Effector memory CD8-positive, alpha-beta T cell (primary cell): ENCODE measurements at regions not wholly inside any gene's neighbourhood (a gene's known extent, or its start where the extent isn't known, plus 50 kb on each side); places are given as distances from the start of the nearest gene placed in this dataset.
"Not testable (repeated sequence)": the region's sequence is repeated elsewhere in the genome, so short reads cannot be mapped to it uniquely, and the experiment has no call there.

Experiments used
- ATAC-seq: fragments of 150-1000 bp; cut with Tn5 transposase; replicated peaks from 2 replicates; pipeline ENCODE4 v1.10.0; 2021; ENCODE audit warnings: mild to moderate bottlenecking, moderate library complexity
- DNase-seq, 3 experiments: peaks; one replicate each; pipeline ENCODE4 v3.0.0; 2021
- H3K27ac Mint-ChIP-seq, 2 donors: one replicate each; pipeline ENCODE4 v1.8.0; 2022; ENCODE audit warnings: mild to moderate bottlenecking in 2 of 2, mixed read lengths in 2 of 2, moderate library complexity in 2 of 2
- H3K27me3 Mint-ChIP-seq, 2 donors: one replicate each; pipeline ENCODE4 v1.8.0; 2022; ENCODE audit warnings: mixed read lengths in 2 of 2
- H3K36me3 Mint-ChIP-seq: one replicate; pipeline ENCODE4 v1.8.0; 2022; ENCODE audit warnings: mild to moderate bottlenecking, moderate library complexity, mixed read lengths; ENCODE audit not compliant: insufficient read depth
- H3K4me1 Mint-ChIP-seq, 2 donors: one replicate each; pipeline ENCODE4 v1.8.0; 2022; ENCODE audit warnings: low read depth in 2 of 2, mixed read lengths in 2 of 2
- H3K4me3 Mint-ChIP-seq, 2 donors: one replicate each; pipeline ENCODE4 v1.8.0; 2022; ENCODE audit warnings: mild to moderate bottlenecking in 2 of 2, mixed read lengths in 2 of 2, moderate library complexity in 2 of 2
- H3K9me3 Mint-ChIP-seq, 2 donors: one replicate each; pipeline ENCODE4 v1.8.0; 2022; ENCODE audit warnings: mixed read lengths in 2 of 2

GRCh38 chr5:171712616-171713015 lies 73.0 kb upstream of the SMIM23 start:
- Mint-ChIP-seq H3K4me3 (no peak overlapping the region), H3K4me1 (no peaks in the 10 kb centered on the region), H3K36me3 (no peaks in the 10 kb centered on the region), H3K9me3 (peaks cover 0 to 3% of the 10 kb centered on the region in 2 donors), H3K27ac (no peak overlapping the region), H3K27me3 (peaks cover 20 to 33% of the 10 kb centered on the region in 2 donors)
- ATAC-seq (no peak), DNase-seq (no peak)

- peaks cover 0 to 3% of the 10 kb centered on the region in 2 donors for H3K9me3 Mint-ChIP-seq
Observed at GRCh38 chr5:171713152-171713551, 72.5 kb upstream of the SMIM23 start.

GRCh38 chr5:171714261-171714660 lies 71.4 kb upstream of the SMIM23 start:
- ATAC-seq, result no peak
- Mint-ChIP-seq H3K4me3 (no peak overlapping the region), H3K36me3 (no peaks in the 10 kb centered on the region), H3K4me1 (no peaks in the 10 kb centered on the region), H3K27ac (no peak overlapping the region), H3K27me3 (peaks cover 33 to 44% of the 10 kb centered on the region in 2 donors), H3K9me3 (peaks cover 0 to 3% of the 10 kb centered on the region in 2 donors)
- DNase-seq, result no peak

More at GRCh38 chr5:171713152-171713551, 72.5 kb upstream of the SMIM23 start:
- ATAC-seq, result no peak
- DNase-seq, result no peak
- Mint-ChIP-seq H3K27me3 (peaks cover 24 to 38% of the 10 kb centered on the region in 2 donors), H3K4me3 (no peak overlapping the region), H3K36me3 (no peaks in the 10 kb centered on the region), H3K27ac (no peak overlapping the region), H3K4me1 (no peaks in the 10 kb centered on the region)

- Mint-ChIP-seq H3K9me3 (peaks cover 0 to 3% of the 10 kb centered on the region in 2 donors), H3K4me3 (no peak overlapping the region), H3K27ac (no peak overlapping the region), H3K4me1 (no peaks in the 10 kb centered on the region), H3K27me3 (peaks cover 36 to 49% of the 10 kb centered on the region in 2 donors), H3K36me3 (no peaks in the 10 kb centered on the region)
- DNase-seq (no peak), ATAC-seq (no peak)
Observed at GRCh38 chr5:171714851-171715250, 70.8 kb upstream of the SMIM23 start.

- DNase-seq (no peak), ATAC-seq (no peak)
- Mint-ChIP-seq H3K4me3 (no peak overlapping the region), H3K9me3 (peaks cover 0 to 3% of the 10 kb centered on the region in 2 donors), H3K27me3 (peaks cover 43 to 51% of the 10 kb centered on the region in 2 donors), H3K27ac (no peak overlapping the region), H3K36me3 (no peaks in the 10 kb centered on the region), H3K4me1 (no peaks in the 10 kb centered on the region)
Observed at GRCh38 chr5:171715551-171715950, 70.1 kb upstream of the SMIM23 start.

GRCh38 chr5:171720086-171720485 lies 65.5 kb upstream of the SMIM23 start:
- H3K27me3 Mint-ChIP-seq, result peaks cover 56 to 61% of the 10 kb centered on the region in 2 donors
- no peak overlapping the region for H3K27ac Mint-ChIP-seq
- no peaks in the 10 kb centered on the region for H3K9me3 Mint-ChIP-seq
- no peak overlapping the region for H3K4me3 Mint-ChIP-seq
- no peak for ATAC-seq
- no peak for DNase-seq
- no peaks in the 10 kb centered on the region for H3K36me3 Mint-ChIP-seq
- no peaks in the 10 kb centered on the region for H3K4me1 Mint-ChIP-seq

GRCh38 chr5:171721464-171721863 lies 64.2 kb upstream of the SMIM23 start:
- DNase-seq, result no peak

GRCh38 chr5:171724468-171725204 lies 61.0 kb upstream of the SMIM23 start:
- H3K9me3 Mint-ChIP-seq, result peaks cover 0 to 3% of the 10 kb centered on the region in 2 donors
- DNase-seq, result no peak
- H3K27me3 Mint-ChIP-seq, result peaks cover 53 to 64% of the 10 kb centered on the region in 2 donors
- H3K4me1 Mint-ChIP-seq, result no peaks in the 10 kb centered on the region
- ATAC-seq, result no peak
- H3K4me3 Mint-ChIP-seq, result no peak overlapping the region
- no peaks in the 10 kb centered on the region for H3K36me3 Mint-ChIP-seq
- H3K27ac Mint-ChIP-seq, result no peak overlapping the region

More at GRCh38 chr5:171721464-171721863, 64.2 kb upstream of the SMIM23 start:
- Mint-ChIP-seq H3K27ac (no peak overlapping the region), H3K9me3 (no peaks in the 10 kb centered on the region), H3K4me3 (no peak overlapping the region), H3K36me3 (no peaks in the 10 kb centered on the region), H3K4me1 (no peaks in the 10 kb centered on the region), H3K27me3 (peaks cover 60 to 63% of the 10 kb centered on the region in 2 donors)
- ATAC-seq, result no peak

- Mint-ChIP-seq H3K36me3 (no peaks in the 10 kb centered on the region), H3K9me3 (peaks cover 0 to 3% of the 10 kb centered on the region in 2 donors), H3K27ac (no peak overlapping the region), H3K4me3 (no peak overlapping the region), H3K27me3 (peaks cover 47 to 59% of the 10 kb centered on the region in 2 donors), H3K4me1 (no peaks in the 10 kb centered on the region)
- DNase-seq, result no peak
- ATAC-seq, result no peak
Observed at GRCh38 chr5:171725205-171725601, 60.4 kb upstream of the SMIM23 start.

- H3K27me3 Mint-ChIP-seq, result peaks cover 32 to 43% of the 10 kb centered on the region in 2 donors
- H3K27ac Mint-ChIP-seq, ATAC-seq, H3K4me1 Mint-ChIP-seq, H3K36me3 Mint-ChIP-seq, H3K9me3 Mint-ChIP-seq, DNase-seq, H3K4me3 Mint-ChIP-seq: not testable (repeated sequence)
Observed at GRCh38 chr5:171726819-171727218, 58.8 kb upstream of the SMIM23 start.

GRCh38 chr5:171728686-171729085 lies 56.9 kb upstream of the SMIM23 start:
- H3K36me3 Mint-ChIP-seq, result no peaks in the 10 kb centered on the region
- H3K27me3 Mint-ChIP-seq, result peaks cover 38 to 40% of the 10 kb centered on the region in 2 donors
- H3K9me3 Mint-ChIP-seq, result peaks cover 0 to 3% of the 10 kb centered on the region in 2 donors
- H3K27ac Mint-ChIP-seq, result no peak overlapping the region
- DNase-seq (no peak), ATAC-seq (no peak)
- no peaks in the 10 kb centered on the region for H3K4me1 Mint-ChIP-seq
- H3K4me3 Mint-ChIP-seq, result no peak overlapping the region
